ENCODE measurements at regions not wholly inside any gene's neighbourhood (a gene's known extent, or its start where the extent isn't known, plus 50 kb on each side); places are given as distances from the start of the nearest gene placed in this dataset.

GRCh38 chr9:11973011-11973410 is 720.2 kb upstream of the TYRP1 start:
- Histone ChIP-seq H4K20me1 (ENCODE audit: control insufficient read depth, insufficient read depth, low read length, poor library complexity, severe bottlenecking) (no peaks in the 10 kb centered on the region), H3K4me2 (replicated peaks; ENCODE audit: low read depth, low read length, poor library complexity, severe bottlenecking) (no peak overlapping the region), H3K9me3 (ENCODE audit: control extremely low read depth in 1 of 3, control insufficient read depth in 2 of 3, insufficient read depth in 1 of 3, low read length in 2 of 3) (peaks cover 0 to 3% (median 0%) of the 10 kb centered on the region in 3 donors), H3K9ac (ENCODE audit: low read length) (no peak overlapping the region), H3K27ac (ENCODE audit: low read length in 2 of 2) (no peak overlapping the region), H3K27me3 (replicated peaks in 1 of 4; ENCODE audit: control extremely low read depth in 1 of 4, control insufficient read depth in 3 of 4, insufficient read depth in 4 of 4, low read length in 3 of 4) (no peaks in the 10 kb centered on the region), H3K36me3 (replicated peaks in 1 of 2; ENCODE audit: control extremely low read depth in 1 of 2, control insufficient read depth in 1 of 2, extremely low read depth in 1 of 2, insufficient read depth in 2 of 2, low read length in 1 of 2) (no peaks in the 10 kb centered on the region), H3K4me1 (ENCODE audit: control insufficient read depth in 2 of 2, insufficient read depth in 2 of 2, low read length in 2 of 2) (no peaks in the 10 kb centered on the region), H3K4me3 (ENCODE audit: control extremely low read depth in 1 of 5, extremely low read depth in 1 of 5, insufficient read depth in 1 of 5, low read depth in 2 of 5, low read length in 4 of 5) (no peak overlapping the region), H3K79me2 (ENCODE audit: control insufficient read depth, insufficient read depth, low read length) (no peaks in the 10 kb centered on the region), H2AFZ (ENCODE audit: insufficient read depth, low read depth, low read length, poor library complexity, severe bottlenecking) (no peak overlapping the region)
- POLR2A ChIA-PET: no interaction called here
- DNase-seq: no peak
- Mint-ChIP-seq H3K4me1 (no peaks in the 10 kb centered on the region), H3K4me3 (no peak overlapping the region), H3K27ac (no peak overlapping the region), H3K27me3 (no peaks in the 10 kb centered on the region), H3K9me3 (ENCODE audit: insufficient read depth) (peaks cover 2% of the 10 kb centered on the region)
- ATAC-seq (ENCODE audit: low read depth): no peak
- TF ChIP-seq EZH2 (IDR thresholded peaks at IDR 0.05; ENCODE audit: borderline replicate concordance, insufficient read depth, low read depth, low read length, poor library complexity, severe bottlenecking) (no peak), CTCF (IDR thresholded peaks at IDR 0.05) (no peak)
- intact Hi-C loops (cut with micrococcal nuclease): no loop called here
- no CpG with 5 or more reads among the region's 1 CpG for WGBS (ENCODE audit: insufficient coverage)
- CTCF ChIA-PET: no interaction called here

DNA sequence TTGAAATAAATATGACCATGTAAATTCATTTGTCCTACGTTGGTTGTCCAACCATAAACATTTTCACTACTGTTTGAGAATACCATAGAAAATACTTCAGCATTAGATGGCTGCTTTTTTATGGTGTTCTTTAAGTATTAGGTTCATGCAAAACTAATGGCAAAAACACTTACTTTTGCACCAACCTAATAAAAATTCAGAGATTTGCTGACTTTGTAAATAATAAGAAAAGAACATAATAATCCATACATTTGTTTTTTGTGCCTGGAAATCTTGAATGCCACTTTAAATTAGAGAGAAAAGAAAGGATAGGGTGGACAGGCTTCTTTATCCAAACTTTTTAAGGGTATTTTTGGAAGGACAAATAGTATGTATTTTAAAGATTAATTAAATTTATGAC is 719.7 kb upstream of the TYRP1 start:
- CTCF ChIA-PET: no interaction called here
- peaks cover 0 to 3% (median 0%) of the 10 kb centered on the region in 3 donors for H3K9me3 ChIP-seq (ENCODE audit: control extremely low read depth in 1 of 3, control insufficient read depth in 2 of 3, insufficient read depth in 1 of 3, low read length in 2 of 3)
- H3K4me3 Mint-ChIP-seq: no peak overlapping the region

More for the DNA sequence above, 719.7 kb upstream of the TYRP1 start:
- H3K27ac Mint-ChIP-seq: no peak overlapping the region
- POLR2A ChIA-PET: no interaction called here
- no peak for ATAC-seq (ENCODE audit: low read depth)
- Histone ChIP-seq H3K4me3 (ENCODE audit: control extremely low read depth in 1 of 5, extremely low read depth in 1 of 5, insufficient read depth in 1 of 5, low read depth in 2 of 5, low read length in 4 of 5) (no peak overlapping the region), H3K27me3 (replicated peaks in 1 of 4; ENCODE audit: control extremely low read depth in 1 of 4, control insufficient read depth in 3 of 4, insufficient read depth in 4 of 4, low read length in 3 of 4) (no peaks in the 10 kb centered on the region), H3K79me2 (ENCODE audit: control insufficient read depth, insufficient read depth, low read length) (no peaks in the 10 kb centered on the region), H4K20me1 (ENCODE audit: control insufficient read depth, insufficient read depth, low read length, poor library complexity, severe bottlenecking) (no peaks in the 10 kb centered on the region), H3K4me2 (replicated peaks; ENCODE audit: low read depth, low read length, poor library complexity, severe bottlenecking) (no peak overlapping the region), H3K36me3 (replicated peaks in 1 of 2; ENCODE audit: control extremely low read depth in 1 of 2, control insufficient read depth in 1 of 2, extremely low read depth in 1 of 2, insufficient read depth in 2 of 2, low read length in 1 of 2) (no peaks in the 10 kb centered on the region), H3K9ac (ENCODE audit: low read length) (no peak overlapping the region), H3K4me1 (ENCODE audit: control insufficient read depth in 2 of 2, insufficient read depth in 2 of 2, low read length in 2 of 2) (no peaks in the 10 kb centered on the region), H3K27ac (ENCODE audit: low read length in 2 of 2) (no peak overlapping the region), H2AFZ (ENCODE audit: insufficient read depth, low read depth, low read length, poor library complexity, severe bottlenecking) (no peak overlapping the region)
- no CpG with 5 or more reads among the region's 1 CpG for WGBS (ENCODE audit: insufficient coverage)
- intact Hi-C loops (cut with micrococcal nuclease): no loop called here
- H3K4me1 Mint-ChIP-seq: no peaks in the 10 kb centered on the region
- no peak for DNase-seq
- TF ChIP-seq CTCF (IDR thresholded peaks at IDR 0.05) (no peak), EZH2 (IDR thresholded peaks at IDR 0.05; ENCODE audit: borderline replicate concordance, insufficient read depth, low read depth, low read length, poor library complexity, severe bottlenecking) (no peak)
- peaks cover 2% of the 10 kb centered on the region for H3K9me3 Mint-ChIP-seq (ENCODE audit: insufficient read depth)
- H3K27me3 Mint-ChIP-seq: no peaks in the 10 kb centered on the region

Data from B cell (primary cell).